Left ventricle myocardium inferior (tissue), 1 donor: ENCODE measurements at regions not wholly inside any gene's neighbourhood (a gene's known extent, or its start where the extent isn't known, plus 50 kb on each side); places are given as distances from the start of the nearest gene placed in this dataset.

ENCODE experiments used
- DNase-seq: peaks from one replicate; pipeline ENCODE4 v3.0.0-alpha.2; 2020
- H3K27ac ChIP-seq: fragments of 200-600 bp; replicated peaks from 2 replicates; pipeline ENCODE4 v1.8.0; 2021
- H3K27me3 ChIP-seq: fragments of 200-600 bp; 2 replicates; pipeline ENCODE4 v1.8.0; 2021; ENCODE audit warnings: low read depth
- H3K36me3 ChIP-seq: fragments of 200-600 bp; 2 replicates; pipeline ENCODE4 v1.8.0; 2021
- H3K4me1 ChIP-seq: fragments of 200-600 bp; 2 replicates; pipeline ENCODE4 v1.8.0; 2021
- H3K4me3 ChIP-seq: fragments of 200-600 bp; 2 replicates; pipeline ENCODE4 v1.8.0; 2021; ENCODE audit warnings: mild to moderate bottlenecking, moderate library complexity
- H3K9me3 ChIP-seq: fragments of 200-600 bp; replicated peaks from 2 replicates; pipeline ENCODE4 v1.8.0; 2021
- CTCF ChIP-seq: fragments of 200-600 bp; IDR thresholded peaks from 2 replicates; pipeline ENCODE4 v1.8.0; 2021; ENCODE audit warnings: antibody characterized with exemption, mild to moderate bottlenecking, borderline replicate concordance
- intact Hi-C: fragments of 100-400 bp; cut with micrococcal nuclease; formaldehyde crosslinking; loops from one replicate; pipeline ENCODE4 v1.11.0; 2022
- donor health status: DM: no; HTN: yes; CAD: no; lungs with severe emphysema.

- no peaks in the 10 kb centered on the region for H3K36me3 ChIP-seq
- no peak overlapping the region for H3K4me3 ChIP-seq
- intact Hi-C loops = no loop called here
- peaks cover 14% of the 10 kb centered on the region for H3K4me1 ChIP-seq
- H3K27ac ChIP-seq = no peak overlapping the region
- no peaks in the 10 kb centered on the region for H3K9me3 ChIP-seq
- H3K27me3 ChIP-seq = peaks cover 6% of the 10 kb centered on the region
- DNase-seq = no peak
- TF ChIP-seq CTCF = no peak
These were observed 109.6 kb downstream of the DLL1 start for GRCh38 chr6:170181338-170181690.

- H3K36me3 ChIP-seq = no peaks in the 10 kb centered on the region
- H3K9me3 ChIP-seq = no peaks in the 10 kb centered on the region
- intact Hi-C loops = no loop called here
- no peak overlapping the region for H3K27ac ChIP-seq
- no peak overlapping the region for H3K4me3 ChIP-seq
- H3K4me1 ChIP-seq = peaks cover 8% of the 10 kb centered on the region
- DNase-seq = no peak
- no peak for TF ChIP-seq CTCF
- peaks cover 6% of the 10 kb centered on the region for H3K27me3 ChIP-seq
These were observed 110.1 kb downstream of the DLL1 start for GRCh38 chr6:170180671-170181337.

GRCh38 chr6:170179616-170180324 is 111.1 kb downstream of the DLL1 start:
- intact Hi-C loops = no loop called here
- no peaks in the 10 kb centered on the region for H3K9me3 ChIP-seq
- DNase-seq = no peak
- H3K4me1 ChIP-seq = peaks cover 7% of the 10 kb centered on the region
- peaks cover 6% of the 10 kb centered on the region for H3K27me3 ChIP-seq
- TF ChIP-seq CTCF = no peak
- no peak overlapping the region for H3K4me3 ChIP-seq
- H3K36me3 ChIP-seq = no peaks in the 10 kb centered on the region
- H3K27ac ChIP-seq = no peak overlapping the region

GRCh38 chr6:170178561-170179477 is 112.1 kb downstream of the DLL1 start:
- DNase-seq = peak; percentile 14
- Histone ChIP-seq H3K4me1 (peaks cover 12% of the 10 kb centered on the region), H3K36me3 (no peaks in the 10 kb centered on the region), H3K27me3 (peaks cover 6% of the 10 kb centered on the region), H3K27ac (no peak overlapping the region), H3K9me3 (no peaks in the 10 kb centered on the region), H3K4me3 (no peak overlapping the region)
- intact Hi-C loops = no loop called here
- TF ChIP-seq CTCF = no peak

GRCh38 chr6:170177772-170178560 is 112.9 kb downstream of the DLL1 start:
- Histone ChIP-seq H3K4me3 (no peak overlapping the region), H3K27me3 (peaks cover 6% of the 10 kb centered on the region), H3K4me1 (peaks cover 17% of the 10 kb centered on the region), H3K9me3 (no peaks in the 10 kb centered on the region), H3K36me3 (no peaks in the 10 kb centered on the region), H3K27ac (no peak overlapping the region)
- no peak for TF ChIP-seq CTCF
- DNase-seq = peak; percentile 13
- intact Hi-C loops = no loop called here
